Stimulated activated naive CD8-positive, alpha-beta T cell treated with anti-CD3 and anti-CD28 coated beads, Interleukin-15, Interleukin-2, amounts not matched to agents 100 U/mL and 50 U/mL, for 24 hours (primary cell): ENCODE measurements at regions not wholly inside any gene's neighbourhood (a gene's known extent, or its start where the extent isn't known, plus 50 kb on each side); places are given as distances from the start of the nearest gene placed in this dataset.
"Not testable (repeated sequence)": the region's sequence is repeated elsewhere in the genome, so short reads cannot be mapped to it uniquely, and the experiment has no call there.

ENCODE experiments used
- ATAC-seq: fragments of 150-1000 bp; cut with Tn5 transposase; one replicate; pipeline ENCODE4 v1.10.0; 2021
- DNase-seq: peaks from one replicate; pipeline ENCODE4 v3.0.0; 2021

DNA sequence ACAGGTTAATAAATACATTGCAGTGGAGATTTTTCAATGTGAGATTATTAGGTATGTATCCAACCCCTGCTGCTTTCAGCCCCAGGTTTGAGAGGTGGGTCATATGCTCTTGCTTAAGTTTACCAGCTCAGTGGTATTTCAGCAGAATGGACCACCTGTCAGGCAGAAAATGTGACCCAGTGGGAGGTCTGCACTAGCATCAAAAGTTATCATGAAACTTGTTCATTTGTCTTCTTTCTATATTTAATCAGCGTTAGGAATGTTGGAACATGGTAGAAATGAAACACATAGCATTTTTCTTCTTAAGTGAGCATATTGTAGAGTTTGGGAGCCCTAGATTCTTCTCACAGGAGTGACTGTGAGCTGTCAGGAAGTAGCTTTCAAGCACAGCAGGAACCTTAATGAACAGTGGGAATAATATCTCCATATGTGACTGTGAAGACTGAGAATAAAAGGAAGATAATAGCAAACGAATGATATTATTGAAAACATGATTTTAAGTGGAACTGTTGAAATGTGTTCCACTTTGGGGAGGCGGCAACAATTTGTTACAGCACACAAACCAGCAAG, 596.9 kb upstream of the CDH6 start:
- ATAC-seq (no peak), DNase-seq (no peak)

- no peak for ATAC-seq
- DNase-seq, result no peak
Observed at GRCh38 chr5:30594331-30594730, 599.2 kb upstream of the CDH6 start.

- no peak for ATAC-seq
- DNase-seq, result no peak
Observed at GRCh38 chr5:30592833-30593232, 600.7 kb upstream of the CDH6 start.

DNA sequence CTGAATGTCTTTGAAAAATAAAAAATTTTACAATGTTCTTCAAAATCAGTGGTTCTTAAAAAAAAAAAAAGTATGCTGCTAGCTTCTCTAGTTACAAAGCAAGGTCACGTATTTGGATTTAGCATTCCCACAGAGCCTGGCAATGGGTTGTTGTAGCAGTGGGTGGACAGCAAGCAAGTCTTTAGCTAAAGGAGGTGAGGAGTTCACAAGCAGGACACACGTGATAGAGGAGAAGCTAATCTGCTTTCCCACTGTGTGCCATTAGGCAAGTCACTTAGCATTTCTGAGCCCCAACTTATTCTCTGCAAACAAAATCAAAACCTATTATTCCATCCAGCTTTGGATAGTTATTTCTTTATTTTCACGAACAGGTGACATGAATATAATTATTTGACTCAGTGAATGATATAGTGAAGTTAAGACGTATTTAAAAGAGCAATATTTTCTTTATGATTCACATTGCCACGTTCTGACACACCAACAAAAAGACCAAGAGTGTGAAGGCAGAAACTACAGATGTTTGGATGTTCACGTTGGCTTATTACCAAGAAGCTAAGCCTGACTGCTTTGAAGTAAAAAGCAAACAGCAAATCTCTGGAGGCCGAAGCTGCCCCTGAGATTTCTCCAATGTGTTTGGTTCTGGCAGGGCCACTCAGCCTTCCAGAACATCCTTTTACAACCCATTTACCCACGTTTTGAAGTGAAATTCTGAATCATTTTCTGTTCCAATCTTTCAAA, 612.1 kb upstream of the CDH6 start:
- ATAC-seq (no peak), DNase-seq (no peak)

GRCh38 chr5:30574761-30575160, 618.7 kb upstream of the CDH6 start:
- ATAC-seq (no peak), DNase-seq (no peak)

DNA sequence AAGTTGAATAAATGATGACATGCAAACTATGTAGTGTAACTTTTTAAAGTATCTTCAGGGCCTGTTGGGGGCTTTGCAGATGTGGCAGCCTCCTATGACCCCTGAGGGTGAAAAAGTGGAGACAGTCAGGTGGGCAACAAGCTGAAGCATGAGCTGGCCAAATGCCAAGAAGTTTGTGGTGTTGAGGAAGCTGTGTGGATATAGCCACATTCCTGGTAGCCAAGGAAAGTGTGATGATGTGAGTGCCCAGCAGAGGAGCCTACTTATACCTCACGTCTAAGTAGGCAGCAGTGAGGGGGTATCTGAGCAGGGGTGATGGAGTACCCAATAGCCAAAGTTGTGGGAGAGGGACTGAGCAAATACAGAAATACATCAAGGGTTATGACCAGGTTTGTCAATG, 621.2 kb upstream of the CDH6 start:
- DNase-seq (no peak), ATAC-seq (no peak)

GRCh38 chr5:30561771-30562170, 631.7 kb upstream of the CDH6 start:
- no peak for DNase-seq
- ATAC-seq, result no peak

DNA sequence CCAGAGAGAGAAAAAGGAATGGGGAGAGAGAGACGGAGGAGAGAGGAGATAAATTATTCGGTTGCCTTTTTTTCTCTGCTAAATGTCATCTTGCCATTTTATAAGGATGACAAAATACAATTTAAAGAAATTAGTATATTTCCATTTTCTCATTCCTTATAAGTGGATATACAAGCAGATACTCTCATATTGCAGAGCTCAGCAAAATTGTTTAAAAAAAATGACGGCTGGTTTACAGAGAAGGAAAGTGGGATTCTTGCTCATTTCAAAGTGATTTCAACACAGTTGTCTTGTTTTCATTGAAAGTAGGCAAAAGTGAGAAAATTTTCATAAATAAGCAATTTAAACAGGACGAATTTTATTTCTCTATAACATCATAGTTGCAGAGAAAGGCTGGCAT, 641.9 kb upstream of the CDH6 start:
- ATAC-seq, result no peak
- DNase-seq, result no peak

DNA sequence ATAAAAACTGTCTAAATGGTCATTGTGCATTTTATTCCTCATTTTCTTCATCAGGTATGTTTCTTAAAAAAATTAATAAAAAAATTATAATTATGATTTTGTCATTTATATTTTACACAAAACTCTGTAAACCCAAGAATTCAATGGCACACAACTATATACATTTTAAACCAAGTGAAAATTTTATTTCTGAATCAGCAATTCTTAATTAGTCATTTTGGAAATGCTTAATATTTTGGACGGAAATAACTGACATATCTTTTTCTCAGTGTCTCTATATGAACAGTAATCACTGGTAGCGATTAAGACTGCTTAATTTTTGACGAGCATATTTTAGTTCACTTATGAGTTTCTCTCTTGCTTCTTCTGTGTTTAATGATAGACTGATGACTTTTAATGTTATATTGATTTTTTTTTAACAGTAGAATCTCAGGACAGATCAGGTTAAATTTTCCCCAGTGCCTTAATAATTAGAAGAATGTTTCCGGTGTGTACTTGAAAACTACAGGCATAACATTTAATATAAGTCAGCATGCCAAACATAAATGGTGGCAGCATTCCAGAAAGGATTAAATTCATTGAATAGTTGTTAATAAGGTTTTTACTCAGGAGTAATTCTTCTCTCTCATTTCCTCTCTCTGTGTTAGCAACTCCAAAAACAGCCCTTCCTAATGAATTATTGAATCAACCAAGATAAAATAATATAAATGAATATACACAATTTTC, 644.7 kb upstream of the CDH6 start:
- DNase-seq (no peak), ATAC-seq (no peak)

- ATAC-seq, result no peak
- no peak for DNase-seq
Observed at GRCh38 chr5:30540150-30540549, 653.3 kb upstream of the CDH6 start.

DNA sequence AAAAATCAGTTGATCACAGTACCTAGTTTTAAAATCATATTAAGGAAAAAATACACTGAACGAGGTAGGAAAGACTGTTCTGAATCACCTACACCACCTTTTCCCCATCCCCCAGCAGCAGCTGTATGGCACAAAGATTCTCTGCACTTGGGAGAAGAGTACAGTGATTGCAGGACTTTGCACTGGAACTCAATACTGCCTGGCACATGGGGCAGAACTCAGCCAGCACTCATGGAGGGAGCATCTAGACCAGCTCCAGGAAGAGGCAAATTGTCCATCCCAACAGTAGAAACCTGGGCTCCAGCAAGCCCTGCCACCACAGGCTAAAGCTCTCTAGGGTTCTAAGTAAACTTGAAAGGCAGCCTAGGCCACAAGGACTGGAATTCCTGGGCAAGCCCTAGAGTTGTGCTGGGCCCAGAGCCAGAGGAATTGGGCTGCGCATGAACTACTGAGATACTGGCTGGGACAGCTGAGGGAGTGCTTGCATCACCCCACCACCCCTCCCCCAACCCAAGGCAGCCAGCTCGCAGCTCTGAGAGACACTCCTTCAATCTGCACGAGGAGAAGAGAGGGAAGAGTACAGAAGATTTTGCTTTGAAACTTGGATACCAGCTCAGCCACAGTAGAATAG, 654.4 kb upstream of the CDH6 start:
- ATAC-seq, result no peak
- no peak for DNase-seq

DNA sequence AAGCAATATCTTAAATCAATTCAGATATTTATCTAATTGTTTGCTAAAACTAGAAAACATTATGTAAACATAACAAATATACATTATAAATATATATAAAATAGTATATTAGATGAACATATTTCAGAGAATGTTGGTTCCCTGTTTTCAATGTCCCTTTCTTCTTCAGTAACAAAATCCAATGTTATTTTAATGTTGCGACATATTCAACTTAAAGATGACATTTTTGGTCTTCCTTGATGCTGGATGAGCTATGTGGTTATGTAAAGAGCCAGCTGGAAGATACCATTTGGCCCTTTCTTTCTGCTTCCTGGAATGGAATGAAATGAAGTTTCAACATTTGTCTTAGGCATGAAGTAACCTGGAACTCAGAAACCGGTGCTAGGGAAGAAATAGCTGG, 668.1 kb upstream of the CDH6 start:
- no peak for ATAC-seq
- DNase-seq, result no peak

- DNase-seq (no peak), ATAC-seq (no peak)
Observed at GRCh38 chr5:30524428-30524827, 669.1 kb upstream of the CDH6 start.

- no peak for ATAC-seq
- no peak for DNase-seq
Observed at GRCh38 chr5:30523061-30523460, 670.4 kb upstream of the CDH6 start.

DNA sequence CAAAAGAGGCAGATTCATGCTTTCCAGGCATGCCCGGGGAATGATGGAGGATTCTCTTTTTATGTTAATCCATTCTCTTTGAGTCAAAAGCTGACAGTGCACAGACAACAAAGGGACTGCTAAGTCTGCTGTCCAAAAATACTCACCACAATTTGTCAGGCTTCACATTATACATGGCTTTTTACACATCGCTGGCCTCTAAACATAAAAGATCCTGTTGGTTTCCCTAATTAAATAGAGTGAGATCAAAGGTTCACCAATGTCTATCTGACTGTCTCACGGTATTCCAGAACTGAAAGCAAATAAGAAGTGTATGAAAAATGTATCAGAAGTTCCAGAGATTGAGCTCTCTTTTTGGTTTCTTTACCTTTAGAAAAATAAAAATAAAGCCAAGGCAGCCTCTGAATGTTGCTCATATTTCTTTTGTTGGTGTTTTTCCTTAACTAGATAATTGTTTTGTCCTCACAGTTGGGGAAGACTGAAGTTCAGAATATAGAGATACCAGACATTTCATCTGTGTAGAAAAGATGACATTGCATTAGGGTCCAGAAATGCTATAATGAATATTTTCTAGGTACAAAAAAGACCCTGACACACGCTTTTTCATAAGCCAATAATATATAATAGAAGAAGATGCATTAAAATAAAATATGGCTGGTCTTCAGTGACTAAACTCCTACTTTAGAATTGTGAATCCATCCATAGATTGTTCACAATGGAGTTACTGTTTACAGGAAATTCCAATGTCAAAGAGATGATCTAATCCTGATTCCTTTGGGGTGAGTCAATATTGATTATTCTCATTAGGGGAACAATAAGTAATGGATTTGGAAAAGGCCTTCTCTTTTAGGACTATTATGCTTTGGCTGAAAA, 688.2 kb upstream of the CDH6 start:
- ATAC-seq (no peak), DNase-seq (no peak)

DNA sequence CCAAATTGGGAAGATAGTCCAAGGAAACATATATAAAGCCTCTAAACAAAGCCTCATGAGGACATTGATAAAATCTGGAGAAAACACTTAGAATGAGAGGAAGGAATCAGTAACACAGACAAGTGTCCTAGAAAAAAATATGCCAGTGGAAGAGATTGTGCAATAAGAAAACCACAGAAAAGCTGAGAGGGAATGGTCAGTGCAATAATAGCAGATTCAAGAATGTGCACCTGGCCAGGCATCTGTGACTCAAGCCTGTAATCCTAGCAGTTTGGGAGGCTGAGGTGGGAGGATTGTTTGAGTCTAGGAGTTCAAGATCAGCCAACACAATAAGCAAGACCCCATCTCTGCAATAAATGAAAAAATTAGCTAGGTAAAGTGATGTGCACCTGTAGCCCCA, 691.2 kb upstream of the CDH6 start:
- DNase-seq, result no peak
- no peak for ATAC-seq

- no peak for DNase-seq
- ATAC-seq, result no peak
Observed at GRCh38 chr5:30501065-30501464, 692.4 kb upstream of the CDH6 start.

GRCh38 chr5:30500513-30500912, 693.0 kb upstream of the CDH6 start:
- ATAC-seq (no peak), DNase-seq (no peak)

DNA sequence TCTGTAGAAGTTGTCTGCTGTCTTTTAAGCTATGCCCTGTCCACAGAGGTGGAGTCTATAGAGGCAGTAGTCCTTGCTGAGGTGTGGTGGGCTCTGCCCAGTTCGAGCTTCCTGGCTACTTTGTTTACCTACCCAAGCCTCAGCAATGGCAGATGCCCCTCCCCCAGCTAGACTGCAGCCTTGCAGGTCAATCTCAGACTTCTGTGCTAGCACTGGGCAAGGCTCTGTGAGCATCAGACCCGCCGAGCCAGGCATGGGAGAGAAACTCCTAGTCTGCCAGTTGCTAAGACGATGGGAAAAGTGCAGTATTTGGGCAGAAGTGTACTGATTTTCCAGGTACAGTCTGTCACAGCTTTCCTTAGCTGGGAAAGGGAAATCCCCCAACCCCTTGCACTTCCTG, 694.1 kb upstream of the CDH6 start:
- ATAC-seq (no peak), DNase-seq (no peak)

GRCh38 chr5:30498972-30499371, 694.5 kb upstream of the CDH6 start:
- DNase-seq (no peak), ATAC-seq (no peak)

DNA sequence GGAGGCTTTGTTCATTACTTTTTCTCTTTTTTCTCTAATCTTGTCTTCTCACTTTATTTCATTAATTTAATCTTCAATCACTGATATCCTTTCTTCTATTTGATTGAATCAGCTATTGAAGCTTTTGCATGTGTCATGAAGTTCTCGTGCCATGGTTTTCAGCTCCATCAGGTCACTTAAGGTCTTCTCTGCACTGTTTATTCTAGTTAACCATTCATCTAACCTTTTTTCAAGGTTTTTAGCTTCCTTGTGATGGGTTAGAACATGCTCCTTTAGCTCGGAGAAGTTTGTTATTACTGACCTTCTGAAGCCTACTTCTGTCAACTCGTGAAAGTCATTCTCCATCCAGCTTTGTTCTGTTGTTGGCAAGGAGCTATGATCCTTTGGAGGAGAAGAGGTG, 695.0 kb upstream of the CDH6 start:
- not testable (repeated sequence) for ATAC-seq, DNase-seq

GRCh38 chr5:30494113-30494512, 699.4 kb upstream of the CDH6 start:
- DNase-seq, ATAC-seq: not testable (repeated sequence)
